SK-N-SH (cell line): ENCODE measurements at regions not wholly inside any gene's neighbourhood (a gene's known extent, or its start where the extent isn't known, plus 50 kb on each side); places are given as distances from the start of the nearest gene placed in this dataset.

Experiments
- CTCF ChIA-PET: fragments of 300-600, 350-600 bp; formaldehyde crosslinking; extraction: SDS; loops from one replicate; lab custom pipeline; 2021; lab: Yijun Ruan, JAX
- POLR2A ChIA-PET: fragments of 350-600 bp; sonication (Branson Sonifier 250); formaldehyde crosslinking; extraction: SDS; loops from one replicate; lab custom pipeline; 2020; ENCODE audit warnings: antibody characterized with exemption, inconsistent platforms; lab: Yijun Ruan, JAX
- DNase-seq: peaks from one replicate; pipeline ENCODE4 v3.0.0; 2012
- H2AFZ ChIP-seq: fragments of 200-600 bp; sonication (generic); 2 replicates; pipeline ENCODE4 v1.8.1; 2016; ENCODE audit warnings: antibody characterized with exemption, mild to moderate bottlenecking, low read depth
- H3F3A ChIP-seq: fragments of 200-600 bp; sonication (generic); replicated peaks from 2 replicates; pipeline ENCODE3; 2016; ENCODE audit warnings: antibody characterized with exemption, mild to moderate bottlenecking; ENCODE audit not compliant: insufficient read depth
- H3K27ac ChIP-seq, 2 experiments: fragments of 200-500 bp in 1 of 2; fragments of 200-600 bp in 1 of 2; sonication (Bioruptor generic) in 1 of 2; sonication (generic), shearing (Covaris generic) in 1 of 2; 2 replicates each; pipeline versions ENCODE4 v1.5.1 to v1.6.1; 2014 to 2016; ENCODE audit warnings: low read depth in 2 of 2, inconsistent platforms in 1 of 2, low read length in 1 of 2, mild to moderate bottlenecking in 1 of 2, mixed read lengths in 1 of 2
- H3K27me3 ChIP-seq: fragments of 200-600 bp; sonication (generic), shearing (Covaris generic); 2 replicates; pipeline ENCODE4 v1.6.1; 2016; ENCODE audit warnings: mixed run types; ENCODE audit not compliant: insufficient read depth
- H3K36me3 ChIP-seq, 2 experiments: fragments of 200-500 bp in 1 of 2; fragments of 200-600 bp in 1 of 2; sonication (Bioruptor generic) in 1 of 2; sonication (generic) in 1 of 2; replicated peaks in 1 of 2; 2 replicates each; pipeline versions ENCODE3 to v1.5.1; 2014 to 2016; ENCODE audit warnings: low read length in 1 of 2, mild to moderate bottlenecking in 1 of 2; ENCODE audit not compliant: insufficient read depth in 2 of 2, control insufficient read depth in 1 of 2
- H3K4me1 ChIP-seq, 2 experiments: fragments of 200-500 bp in 1 of 2; fragments of 200-600 bp in 1 of 2; sonication (Bioruptor generic) in 1 of 2; sonication (generic), shearing (Covaris generic) in 1 of 2; 2 replicates each; pipeline versions ENCODE4 v1.5.1 to v1.6.1; 2014 to 2016; ENCODE audit warnings: low read depth in 1 of 2, low read length in 1 of 2, mixed run types in 1 of 2; ENCODE audit not compliant: insufficient read depth in 2 of 2, control insufficient read depth in 1 of 2
- H3K4me2 ChIP-seq: fragments of 200-600 bp; sonication (generic), shearing (Covaris generic); 2 replicates; pipeline ENCODE4 v1.6.1; 2017; ENCODE audit warnings: mixed run types
- H3K4me3 ChIP-seq, 2 experiments: fragments of 200-500 bp in 1 of 2; fragments of 200-600 bp in 1 of 2; sonication (Bioruptor generic) in 1 of 2; sonication (generic), shearing (Covaris generic) in 1 of 2; 2 replicates each; pipeline versions ENCODE4 v1.5.1 to v1.8.1; 2014 to 2016; ENCODE audit warnings: low read depth in 2 of 2, inconsistent platforms in 1 of 2, low read length in 1 of 2, mild to moderate bottlenecking in 1 of 2, mixed read lengths in 1 of 2, moderate library complexity in 1 of 2
- H3K79me2 ChIP-seq: fragments of 200-600 bp; sonication (generic); 2 replicates; pipeline ENCODE4 v1.8.1; 2017; ENCODE audit warnings: mild to moderate bottlenecking; ENCODE audit not compliant: insufficient read depth
- H3K9ac ChIP-seq: fragments of 200-600 bp; sonication (generic); 2 replicates; pipeline ENCODE4 v1.6.1; 2017; ENCODE audit warnings: mixed run types
- H3K9me2 ChIP-seq: fragments of 200-600 bp; sonication (generic); 2 replicates; pipeline ENCODE4 v1.6.1; 2017; ENCODE audit warnings: mixed run types
- H3K9me3 ChIP-seq: fragments of 200-600 bp; sonication (generic); 2 replicates; pipeline ENCODE4 v1.6.1; 2017; ENCODE audit warnings: mixed run types, mild to moderate bottlenecking, moderate library complexity
- H4K20me1 ChIP-seq: fragments of 200-600 bp; sonication (generic); 2 replicates; pipeline ENCODE4 v1.6.1; 2017; ENCODE audit warnings: mild to moderate bottlenecking, mixed run types; ENCODE audit not compliant: insufficient read depth
- CHD2 ChIP-seq: fragments of 150-350 bp; IDR thresholded peaks from 2 replicates; pipeline ENCODE4 v1.6.1; 2018; ENCODE audit warnings: low read length; ENCODE audit not compliant: partially characterized antibody
- EP300 ChIP-seq, 2 experiments: IDR thresholded peaks; 2 replicates each; pipeline versions ENCODE4 v1.4.0 to v1.6.1; 2012; ENCODE audit warnings: borderline replicate concordance in 1 of 2, low read depth in 1 of 2, low read length in 1 of 2
- FOSL2 ChIP-seq: IDR thresholded peaks from 2 replicates; pipeline ENCODE4 v1.4.0; 2012; ENCODE audit warnings: low read depth, mild to moderate bottlenecking, moderate library complexity, borderline replicate concordance
- FOXJ3 ChIP-seq: sonication (generic); formaldehyde crosslinking; IDR thresholded peaks from 2 replicates; pipeline ENCODE4 v1.5.1; 2020; ENCODE audit warnings: mild to moderate bottlenecking, missing genetic modification reagents
- FOXM1 ChIP-seq: IDR thresholded peaks from 2 replicates; pipeline ENCODE4 v1.4.0; 2012; ENCODE audit warnings: low read depth, mild to moderate bottlenecking
- GATA2 ChIP-seq: sonication (generic); formaldehyde crosslinking; IDR thresholded peaks from 2 replicates; pipeline ENCODE4 v1.5.0; 2020; ENCODE audit warnings: mild to moderate bottlenecking, missing genetic modification reagents
- MAX ChIP-seq: IDR thresholded peaks from 2 replicates; pipeline ENCODE4 v1.4.0; 2012; ENCODE audit warnings: low read depth
- MEF2A ChIP-seq: IDR thresholded peaks from 2 replicates; pipeline ENCODE4 v1.4.0; 2012; ENCODE audit warnings: low read depth, borderline replicate concordance
- NFIC ChIP-seq: IDR thresholded peaks from 2 replicates; pipeline ENCODE4 v1.4.0; 2012; ENCODE audit warnings: borderline replicate concordance
- NRF1 ChIP-seq: IDR thresholded peaks from 2 replicates; pipeline ENCODE4 v1.6.1; 2012; ENCODE audit warnings: low read depth, mild to moderate bottlenecking, low read length
- POLR2AphosphoS5 ChIP-seq: IDR thresholded peaks from 2 replicates; pipeline ENCODE4 v1.6.1; 2012; ENCODE audit warnings: low read depth, low read length
- RAD21 ChIP-seq: IDR thresholded peaks from 2 replicates; pipeline ENCODE4 v1.6.1; 2012; ENCODE audit warnings: mild to moderate bottlenecking, low read length
- RCOR1 ChIP-seq: fragments of 150-350 bp; IDR thresholded peaks from 2 replicates; pipeline ENCODE4 v1.6.1; 2017; ENCODE audit warnings: antibody characterized with exemption, low read length
- RFX5 ChIP-seq: IDR thresholded peaks from 2 replicates; pipeline ENCODE4 v1.6.1; 2012; ENCODE audit warnings: mild to moderate bottlenecking, improper control_type of control experiment, low read length
- SIN3A ChIP-seq: IDR thresholded peaks from 2 replicates; pipeline ENCODE4 v1.6.1; 2012; ENCODE audit warnings: low read depth, mild to moderate bottlenecking, low read length, moderate library complexity, borderline replicate concordance
- SMC3 ChIP-seq: IDR thresholded peaks from 2 replicates; pipeline ENCODE4 v1.6.1; 2012; ENCODE audit warnings: low read depth, low read length, improper control_type of control experiment
- USF1 ChIP-seq: IDR thresholded peaks from 2 replicates; pipeline ENCODE4 v1.4.0; 2012; ENCODE audit warnings: low read depth, borderline replicate concordance
- YY1 ChIP-seq: IDR thresholded peaks from 2 replicates; pipeline ENCODE4 v1.4.0; 2012; ENCODE audit warnings: low read depth, mild to moderate bottlenecking
- WGBS: methylation state at CpG from one replicate; pipeline ENCODE4 v1.1.6; 2017; ENCODE audit warnings: low lambda C conversion rate; 5-methylcytosine and 5-hydroxymethylcytosine counted together
- TF ChIP-seq, protein P1 (sequence below): IDR thresholded peaks from 2 replicates; pipeline ENCODE4; 2012
- TF ChIP-seq, protein P2 (sequence below): fragments of 200-600 bp; sonication (generic); IDR thresholded peaks from 2 replicates; pipeline ENCODE4 v1.6.1; 2017; ENCODE audit warnings: antibody characterized with exemption, mild to moderate bottlenecking, moderate library complexity
- TF ChIP-seq, protein P3 (sequence below): fragments of 150-350 bp; IDR thresholded peaks from 2 replicates; pipeline ENCODE4 v1.6.1; 2017; ENCODE audit warnings: antibody characterized with exemption, low read length, low read depth, borderline replicate concordance
- TF ChIP-seq, protein P4 (sequence below): fragments of 150-350 bp; IDR thresholded peaks from 2 replicates; pipeline ENCODE4 v1.6.1; 2016; ENCODE audit warnings: mild to moderate bottlenecking, low read depth, low read length

DNA sequence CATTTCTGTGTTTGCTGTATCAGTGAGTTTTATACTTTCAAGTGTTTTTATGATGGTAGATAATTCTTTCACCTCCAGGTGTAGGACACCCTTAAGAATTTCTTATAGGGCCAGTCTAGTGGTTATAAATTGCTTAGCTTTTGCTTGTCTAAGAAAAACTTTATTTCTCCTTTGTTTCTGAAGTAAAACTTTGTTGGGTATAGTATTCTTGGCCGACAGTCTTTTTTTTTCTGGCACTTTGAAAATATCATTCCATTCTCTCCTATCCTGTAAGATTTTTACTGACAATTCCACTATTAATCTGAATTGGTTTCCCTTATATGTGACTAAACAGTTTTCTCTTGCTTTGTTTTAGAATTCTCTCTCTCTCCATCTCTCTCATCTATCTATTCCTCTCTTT is 118.7 kb upstream of the LRRTM4 start:
- Histone ChIP-seq H3K4me2 (no peak overlapping the region), H3K27me3 (no peaks in the 10 kb centered on the region), H3K27ac (no peak overlapping the region), H3K79me2 (no peaks in the 10 kb centered on the region), H3K36me3 (no peaks in the 10 kb centered on the region), H3K4me3 (no peak overlapping the region), H2AFZ (no peak overlapping the region), H4K20me1 (no peaks in the 10 kb centered on the region), H3K9me3 (peaks cover 12% of the 10 kb centered on the region; the same call in 1 of the 2 replicates), H3F3A (no peaks in the 10 kb centered on the region), H3K9me2 (no peaks in the 10 kb centered on the region), H3K4me1 (no peaks in the 10 kb centered on the region), H3K9ac (no peak overlapping the region)
- ChIA-PET CTCF (interaction anchor here (1.4 kb wide), 1 partner anchor 52 kb away, joined by 4 read pairs; no protein-coding TSS in a partner anchor), POLR2A (no interaction called here)
- 14% methylated on average over 1 of the region's 1 CpG for WGBS
- TF ChIP-seq EP300 (IDR thresholded peaks at IDR 0.05; ENCODE audit: borderline replicate concordance in 1 of 2, low read depth in 1 of 2, low read length in 1 of 2) (no peak), NFIC (no peak), YY1 (no peak), MEF2A (no peak), RFX5 (no peak), SIN3A (no peak), CHD2 (no peak), MAX (no peak), NRF1 (no peak), FOXJ3 (CRISPR knock-in tag) (no peak), POLR2AphosphoS5 (no peak), GATA2 (no peak), RAD21 (no peak), USF1 (no peak)
- TF ChIP-seq, protein P1, sequence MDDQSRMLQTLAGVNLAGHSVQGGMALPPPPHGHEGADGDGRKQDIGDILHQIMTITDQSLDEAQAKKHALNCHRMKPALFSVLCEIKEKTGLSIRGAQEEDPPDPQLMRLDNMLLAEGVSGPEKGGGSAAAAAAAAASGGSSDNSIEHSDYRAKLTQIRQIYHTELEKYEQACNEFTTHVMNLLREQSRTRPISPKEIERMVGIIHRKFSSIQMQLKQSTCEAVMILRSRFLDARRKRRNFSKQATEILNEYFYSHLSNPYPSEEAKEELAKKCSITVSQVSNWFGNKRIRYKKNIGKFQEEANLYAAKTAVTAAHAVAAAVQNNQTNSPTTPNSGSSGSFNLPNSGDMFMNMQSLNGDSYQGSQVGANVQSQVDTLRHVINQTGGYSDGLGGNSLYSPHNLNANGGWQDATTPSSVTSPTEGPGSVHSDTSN: no peak
- TF ChIP-seq, protein P2, sequence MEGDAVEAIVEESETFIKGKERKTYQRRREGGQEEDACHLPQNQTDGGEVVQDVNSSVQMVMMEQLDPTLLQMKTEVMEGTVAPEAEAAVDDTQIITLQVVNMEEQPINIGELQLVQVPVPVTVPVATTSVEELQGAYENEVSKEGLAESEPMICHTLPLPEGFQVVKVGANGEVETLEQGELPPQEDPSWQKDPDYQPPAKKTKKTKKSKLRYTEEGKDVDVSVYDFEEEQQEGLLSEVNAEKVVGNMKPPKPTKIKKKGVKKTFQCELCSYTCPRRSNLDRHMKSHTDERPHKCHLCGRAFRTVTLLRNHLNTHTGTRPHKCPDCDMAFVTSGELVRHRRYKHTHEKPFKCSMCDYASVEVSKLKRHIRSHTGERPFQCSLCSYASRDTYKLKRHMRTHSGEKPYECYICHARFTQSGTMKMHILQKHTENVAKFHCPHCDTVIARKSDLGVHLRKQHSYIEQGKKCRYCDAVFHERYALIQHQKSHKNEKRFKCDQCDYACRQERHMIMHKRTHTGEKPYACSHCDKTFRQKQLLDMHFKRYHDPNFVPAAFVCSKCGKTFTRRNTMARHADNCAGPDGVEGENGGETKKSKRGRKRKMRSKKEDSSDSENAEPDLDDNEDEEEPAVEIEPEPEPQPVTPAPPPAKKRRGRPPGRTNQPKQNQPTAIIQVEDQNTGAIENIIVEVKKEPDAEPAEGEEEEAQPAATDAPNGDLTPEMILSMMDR: no peak
- no peak for DNase-seq

DNA sequence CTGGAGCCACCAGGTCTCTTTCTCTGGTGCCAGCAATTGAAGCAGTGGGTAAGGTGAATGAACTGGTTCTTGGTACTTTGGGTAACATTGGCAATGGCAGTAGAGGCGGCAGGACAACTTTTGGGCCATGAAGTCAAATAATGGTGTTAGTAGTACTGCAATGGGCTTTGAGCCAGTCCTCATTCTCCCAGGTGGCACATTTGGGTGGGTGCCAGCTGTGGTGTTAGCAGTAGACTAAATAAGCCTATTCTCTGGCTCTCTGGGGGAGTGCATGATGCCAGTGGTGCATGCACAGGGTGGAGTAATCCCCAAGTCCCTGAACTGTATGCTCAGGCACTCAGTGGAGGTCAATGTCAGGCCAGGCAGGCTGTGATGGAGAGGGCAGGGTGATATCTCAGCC is 120.2 kb upstream of the LRRTM4 start:
- no peaks in the 10 kb centered on the region for H3K4me1 ChIP-seq
- CTCF ChIA-PET: interaction anchor here (0.6 kb wide), 1 partner anchor 475 kb away, joined by 3 read pairs; no protein-coding TSS in a partner anchor
- WGBS: 60% methylated on average over 1 of the region's 1 CpG
- TF ChIP-seq FOXM1 (no peak), YY1 (no peak), FOSL2 (no peak), NRF1 (no peak), SMC3 (no peak), EP300 (IDR thresholded peaks at IDR 0.05; ENCODE audit: borderline replicate concordance in 1 of 2, low read depth in 1 of 2, low read length in 1 of 2) (no peak), RFX5 (no peak), USF1 (no peak), RCOR1 (no peak), MEF2A (no peak)
- TF ChIP-seq, protein P3, sequence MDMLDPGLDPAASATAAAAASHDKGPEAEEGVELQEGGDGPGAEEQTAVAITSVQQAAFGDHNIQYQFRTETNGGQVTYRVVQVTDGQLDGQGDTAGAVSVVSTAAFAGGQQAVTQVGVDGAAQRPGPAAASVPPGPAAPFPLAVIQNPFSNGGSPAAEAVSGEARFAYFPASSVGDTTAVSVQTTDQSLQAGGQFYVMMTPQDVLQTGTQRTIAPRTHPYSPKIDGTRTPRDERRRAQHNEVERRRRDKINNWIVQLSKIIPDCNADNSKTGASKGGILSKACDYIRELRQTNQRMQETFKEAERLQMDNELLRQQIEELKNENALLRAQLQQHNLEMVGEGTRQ: no peak
- TF ChIP-seq, protein P4, sequence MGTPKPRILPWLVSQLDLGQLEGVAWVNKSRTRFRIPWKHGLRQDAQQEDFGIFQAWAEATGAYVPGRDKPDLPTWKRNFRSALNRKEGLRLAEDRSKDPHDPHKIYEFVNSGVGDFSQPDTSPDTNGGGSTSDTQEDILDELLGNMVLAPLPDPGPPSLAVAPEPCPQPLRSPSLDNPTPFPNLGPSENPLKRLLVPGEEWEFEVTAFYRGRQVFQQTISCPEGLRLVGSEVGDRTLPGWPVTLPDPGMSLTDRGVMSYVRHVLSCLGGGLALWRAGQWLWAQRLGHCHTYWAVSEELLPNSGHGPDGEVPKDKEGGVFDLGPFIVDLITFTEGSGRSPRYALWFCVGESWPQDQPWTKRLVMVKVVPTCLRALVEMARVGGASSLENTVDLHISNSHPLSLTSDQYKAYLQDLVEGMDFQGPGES: no peak

More for the DNA sequence above, 120.2 kb upstream of the LRRTM4 start:
- H3F3A ChIP-seq: no peaks in the 10 kb centered on the region
- no peak for DNase-seq
- no peak overlapping the region for H3K9ac ChIP-seq
- H3K27ac ChIP-seq: no peak overlapping the region
- H4K20me1 ChIP-seq: no peaks in the 10 kb centered on the region
- peaks cover 8% of the 10 kb centered on the region; the same call in 1 of the 2 replicates for H3K9me3 ChIP-seq
- no peak overlapping the region for H3K4me2 ChIP-seq
- H3K4me3 ChIP-seq: no peak overlapping the region
- H3K79me2 ChIP-seq: no peaks in the 10 kb centered on the region
- H3K36me3 ChIP-seq: no peaks in the 10 kb centered on the region
- no peak overlapping the region for H2AFZ ChIP-seq
- POLR2A ChIA-PET: no interaction called here
- no peaks in the 10 kb centered on the region for H3K9me2 ChIP-seq
- H3K27me3 ChIP-seq: no peaks in the 10 kb centered on the region
